ENCODE measurements at regions not wholly inside any gene's neighbourhood (a gene's known extent, or its start where the extent isn't known, plus 50 kb on each side); places are given as distances from the start of the nearest gene placed in this dataset.
"Not testable (repeated sequence)": the region's sequence is repeated elsewhere in the genome, so short reads cannot be mapped to it uniquely, and the experiment has no call there.

DNA sequence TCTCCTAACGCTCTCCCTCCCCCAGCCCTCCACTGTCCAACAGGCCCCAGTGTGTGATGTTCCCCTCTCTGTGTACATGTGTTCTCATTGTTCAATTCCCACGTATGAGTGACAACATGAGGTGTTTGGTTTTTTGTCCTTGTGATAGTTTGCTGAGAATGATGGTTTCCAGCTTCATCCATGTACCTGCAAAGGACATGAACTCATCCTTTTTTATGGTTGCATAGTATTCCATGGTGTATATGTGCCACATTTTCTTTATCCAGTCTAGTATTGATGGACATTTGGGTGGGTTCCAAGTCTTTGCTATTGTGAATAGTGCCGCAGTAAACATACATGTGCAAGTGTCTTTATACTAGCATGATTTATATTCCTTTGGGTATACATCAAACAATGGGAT lies 347.4 kb downstream of the MAGEE1 start:
- DNase-seq (ENCODE audit: insufficient read length, low spot score); FAIRE-seq: not testable (repeated sequence)

- TF ChIP-seq, protein P1, sequence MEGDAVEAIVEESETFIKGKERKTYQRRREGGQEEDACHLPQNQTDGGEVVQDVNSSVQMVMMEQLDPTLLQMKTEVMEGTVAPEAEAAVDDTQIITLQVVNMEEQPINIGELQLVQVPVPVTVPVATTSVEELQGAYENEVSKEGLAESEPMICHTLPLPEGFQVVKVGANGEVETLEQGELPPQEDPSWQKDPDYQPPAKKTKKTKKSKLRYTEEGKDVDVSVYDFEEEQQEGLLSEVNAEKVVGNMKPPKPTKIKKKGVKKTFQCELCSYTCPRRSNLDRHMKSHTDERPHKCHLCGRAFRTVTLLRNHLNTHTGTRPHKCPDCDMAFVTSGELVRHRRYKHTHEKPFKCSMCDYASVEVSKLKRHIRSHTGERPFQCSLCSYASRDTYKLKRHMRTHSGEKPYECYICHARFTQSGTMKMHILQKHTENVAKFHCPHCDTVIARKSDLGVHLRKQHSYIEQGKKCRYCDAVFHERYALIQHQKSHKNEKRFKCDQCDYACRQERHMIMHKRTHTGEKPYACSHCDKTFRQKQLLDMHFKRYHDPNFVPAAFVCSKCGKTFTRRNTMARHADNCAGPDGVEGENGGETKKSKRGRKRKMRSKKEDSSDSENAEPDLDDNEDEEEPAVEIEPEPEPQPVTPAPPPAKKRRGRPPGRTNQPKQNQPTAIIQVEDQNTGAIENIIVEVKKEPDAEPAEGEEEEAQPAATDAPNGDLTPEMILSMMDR (IDR thresholded peaks at IDR 0.05; ENCODE audit: insufficient read depth, missing control alignments): no peak
- DNase-seq (ENCODE audit: insufficient read length, low spot score): no peak
- FAIRE-seq: no peak
Measured at GRCh38 chrX:76796311-76796710, 368.8 kb downstream of the MAGEE1 start.

- no peak for DNase-seq (ENCODE audit: insufficient read length, low spot score)
- TF ChIP-seq, protein P1 (IDR thresholded peaks at IDR 0.05; ENCODE audit: insufficient read depth, missing control alignments): no peak
- no peak for FAIRE-seq
Measured at GRCh38 chrX:76802708-76803107, 375.2 kb downstream of the MAGEE1 start.

DNA sequence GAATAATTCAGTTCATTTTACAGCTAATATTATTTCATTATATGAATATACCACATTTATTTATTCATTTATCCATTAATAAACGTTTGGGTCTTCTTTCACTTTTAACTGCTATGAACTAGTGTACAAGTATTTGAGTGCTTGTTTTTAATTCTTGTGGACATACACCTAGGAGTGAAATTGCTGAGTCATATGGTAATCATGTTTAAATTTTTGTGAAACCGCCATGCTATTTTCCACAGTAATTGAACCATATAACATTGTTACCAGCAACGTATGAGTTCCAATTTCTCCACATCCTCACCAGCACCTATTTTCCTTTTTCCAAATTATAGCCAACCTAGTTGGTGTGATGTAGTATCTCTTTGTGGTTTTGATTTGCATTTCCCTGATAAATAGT lies 388.2 kb downstream of the MAGEE1 start:
- FAIRE-seq (no peak), DNase-seq (ENCODE audit: insufficient read length, low spot score) (no peak)
- TF ChIP-seq, protein P1 (IDR thresholded peaks at IDR 0.05; ENCODE audit: insufficient read depth, missing control alignments): no peak

- not testable (repeated sequence) for DNase-seq (ENCODE audit: insufficient read length, low spot score); FAIRE-seq
Measured at GRCh38 chrX:76817279-76817678, 389.8 kb downstream of the MAGEE1 start.

DNA sequence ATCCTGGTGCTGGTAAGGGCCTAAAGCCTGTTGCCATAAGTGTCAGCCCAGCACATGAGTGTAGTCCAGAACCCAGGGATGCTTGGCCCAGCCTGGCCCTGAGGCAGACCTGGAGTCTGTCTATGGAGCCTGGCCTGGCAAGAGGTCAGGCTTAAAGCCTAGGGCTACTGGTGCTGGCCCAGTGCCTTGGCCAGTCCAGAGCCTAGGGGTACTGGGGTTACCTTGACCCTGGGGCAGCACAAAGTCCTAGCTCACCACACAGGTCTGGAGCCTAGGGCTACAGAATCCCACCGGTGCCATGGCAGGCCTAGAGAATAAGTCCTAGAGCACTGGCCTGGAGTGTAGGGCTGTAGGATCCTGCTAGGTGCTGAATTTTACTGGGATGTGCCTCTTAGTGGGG lies 393.8 kb downstream of the MAGEE1 start:
- TF ChIP-seq, protein P1 (IDR thresholded peaks at IDR 0.05; ENCODE audit: insufficient read depth, missing control alignments): no peak
- DNase-seq (ENCODE audit: insufficient read length, low spot score) (no peak), FAIRE-seq (no peak)

- TF ChIP-seq, protein P1 (IDR thresholded peaks at IDR 0.05; ENCODE audit: insufficient read depth, missing control alignments): no peak
- DNase-seq (ENCODE audit: insufficient read length, low spot score) (no peak), FAIRE-seq (no peak)
Measured at GRCh38 chrX:76827672-76828071, 400.2 kb downstream of the MAGEE1 start.

DNA sequence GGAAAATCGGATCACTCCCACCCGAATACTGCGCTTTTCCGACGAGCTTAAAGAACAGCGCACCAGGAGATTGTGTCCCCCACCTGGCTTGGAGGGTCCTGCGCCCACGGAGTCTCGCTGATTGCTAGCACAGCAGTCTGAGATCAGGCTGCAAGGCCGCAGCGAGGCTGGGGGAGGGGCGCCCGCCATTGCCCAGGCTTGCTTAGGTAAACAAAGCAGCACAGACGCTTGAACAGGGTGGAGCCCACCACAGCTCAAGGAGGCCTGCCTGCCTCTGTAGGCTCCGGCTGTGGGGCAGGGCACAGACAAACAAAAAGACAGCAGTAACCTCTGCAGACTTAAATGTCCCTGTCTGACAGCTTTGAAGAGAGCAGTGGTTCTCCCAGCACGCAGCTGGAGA lies 413.4 kb downstream of the MAGEE1 start:
- not testable (repeated sequence) for DNase-seq (ENCODE audit: insufficient read length, low spot score); FAIRE-seq

DNA sequence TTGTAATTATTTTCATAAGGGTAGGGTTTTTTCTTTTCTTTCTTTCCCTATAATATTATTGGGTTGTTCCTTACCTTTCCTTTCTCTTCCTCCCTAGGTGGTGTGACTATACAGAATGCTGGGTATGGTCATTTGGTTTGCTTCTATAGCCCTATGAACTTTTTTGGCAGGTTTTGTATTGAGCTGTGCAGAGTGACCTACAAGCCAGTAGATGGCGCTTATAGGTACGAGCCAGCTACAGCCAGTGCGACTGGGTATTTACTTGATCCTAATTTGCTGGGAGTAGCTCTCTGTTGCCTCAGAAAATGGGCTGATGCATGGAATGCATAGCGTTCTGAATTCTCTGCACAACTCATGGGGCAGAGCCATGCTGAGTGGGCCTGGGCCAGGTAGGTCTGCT lies 423.3 kb downstream of the MAGEE1 start:
- DNase-seq (ENCODE audit: insufficient read length, low spot score) (no peak), FAIRE-seq (no peak)
- TF ChIP-seq, protein P1 (IDR thresholded peaks at IDR 0.05; ENCODE audit: insufficient read depth, missing control alignments): no peak

Data from D721Med (cell line).